SK-N-MC (cell line): ENCODE measurements at regions not wholly inside any gene's neighbourhood (a gene's known extent, or its start where the extent isn't known, plus 50 kb on each side); places are given as distances from the start of the nearest gene placed in this dataset.

Experiments used
- EZH2 ChIP-seq: fragments of 200-600 bp; sonication (generic); IDR thresholded peaks from one replicate; pipeline ENCODE4 v1.6.1; 2017; ENCODE audit warnings: antibody characterized with exemption
- POLR2AphosphoS5 ChIP-seq: IDR thresholded peaks from 2 replicates; pipeline ENCODE4 v1.6.1; 2012; ENCODE audit warnings: mild to moderate bottlenecking, low read depth, low read length, borderline replicate concordance

GRCh38 chr16:86145669-86146068 is 246.7 kb downstream of the IRF8 start:
- no peak for TF ChIP-seq EZH2
- TF ChIP-seq POLR2AphosphoS5, result no peak
